H9 (cell line): ENCODE measurements at regions not wholly inside any gene's neighbourhood (a gene's known extent, or its start where the extent isn't known, plus 50 kb on each side); places are given as distances from the start of the nearest gene placed in this dataset.

ENCODE experiments used
- DNase-seq: peaks from one replicate; pipeline ENCODE4 v3.0.0-alpha.2; 2017
- H2AFZ ChIP-seq: one replicate; pipeline ENCODE4 v1.6.1; 2013; ENCODE audit warnings: mild to moderate bottlenecking, low read length, control low read depth, moderate library complexity
- H2AK5ac ChIP-seq: 2 replicates; pipeline ENCODE4 v1.6.1; 2013; ENCODE audit warnings: low read length, control low read depth, mixed read lengths; ENCODE audit not compliant: insufficient read length
- H2BK120ac ChIP-seq: one replicate; pipeline ENCODE4 v1.6.1; 2013; ENCODE audit warnings: low read depth, mild to moderate bottlenecking, low read length, control low read depth, inconsistent platforms; ENCODE audit not compliant: poor library complexity, severe bottlenecking
- H2BK12ac ChIP-seq: 2 replicates; pipeline ENCODE4 v1.6.1; 2013; ENCODE audit warnings: low read length, control low read depth, mixed read lengths, low read depth; ENCODE audit not compliant: insufficient read length
- H2BK15ac ChIP-seq: 2 replicates; pipeline ENCODE4 v1.6.1; 2013; ENCODE audit warnings: low read depth, low read length, control low read depth
- H2BK20ac ChIP-seq: one replicate; pipeline ENCODE4 v1.6.1; 2013; ENCODE audit warnings: low read depth, mild to moderate bottlenecking, low read length, control low read depth, inconsistent platforms; ENCODE audit not compliant: poor library complexity, severe bottlenecking
- H2BK5ac ChIP-seq: 2 replicates; pipeline ENCODE4 v1.6.1; 2013; ENCODE audit warnings: low read length, control low read depth, mixed read lengths; ENCODE audit not compliant: insufficient read length
- H3K14ac ChIP-seq: 2 replicates; pipeline ENCODE4 v1.6.1; 2013; ENCODE audit warnings: low read length, control low read depth; ENCODE audit not compliant: insufficient read depth
- H3K18ac ChIP-seq: 2 replicates; pipeline ENCODE4 v1.6.1; 2013; ENCODE audit warnings: low read depth, mild to moderate bottlenecking, mixed read lengths, low read length, control low read depth; ENCODE audit not compliant: insufficient read length
- H3K23ac ChIP-seq: 2 replicates; pipeline ENCODE4 v1.6.1; 2013; ENCODE audit warnings: low read length, control low read depth, mixed read lengths, low read depth; ENCODE audit not compliant: insufficient read length
- H3K23me2 ChIP-seq: 2 replicates; pipeline ENCODE4 v1.6.1; 2013; ENCODE audit warnings: low read depth, mild to moderate bottlenecking, mixed read lengths, low read length, control low read depth; ENCODE audit not compliant: insufficient read length, poor library complexity, severe bottlenecking
- H3K27ac ChIP-seq: 2 replicates; pipeline ENCODE4 v1.5.1; 2013; ENCODE audit warnings: low read length, control low read depth, mixed read lengths, low read depth; ENCODE audit not compliant: insufficient read length
- H3K27me3 ChIP-seq: 2 replicates; pipeline ENCODE4 v1.6.1; 2013; ENCODE audit warnings: low read length, control low read depth, inconsistent platforms; ENCODE audit not compliant: insufficient read depth
- H3K4ac ChIP-seq: 2 replicates; pipeline ENCODE4 v1.6.1; 2013; ENCODE audit warnings: low read depth, mild to moderate bottlenecking, control low read depth, inconsistent platforms, low read length, moderate library complexity
- H3K4me1 ChIP-seq: 2 replicates; pipeline ENCODE4 v1.6.1; 2013; ENCODE audit warnings: low read length, control low read depth, inconsistent platforms; ENCODE audit not compliant: insufficient read depth
- H3K4me2 ChIP-seq: 2 replicates; pipeline ENCODE4 v1.6.1; 2013; ENCODE audit warnings: low read length, control low read depth, mixed read lengths; ENCODE audit not compliant: insufficient read length, insufficient read depth
- H3K56ac ChIP-seq: 2 replicates; pipeline ENCODE4 v1.6.1; 2013; ENCODE audit warnings: low read depth, mild to moderate bottlenecking, mixed read lengths, low read length, control low read depth; ENCODE audit not compliant: insufficient read length
- H3K79me1 ChIP-seq: 2 replicates; pipeline ENCODE4 v1.6.1; 2013; ENCODE audit warnings: low read depth, mild to moderate bottlenecking, moderate library complexity, low read length, control low read depth, inconsistent platforms; ENCODE audit not compliant: insufficient read depth, poor library complexity, severe bottlenecking
- H3K79me2 ChIP-seq: 2 replicates; pipeline ENCODE4 v1.6.1; 2013; ENCODE audit warnings: low read length, control low read depth, inconsistent platforms; ENCODE audit not compliant: insufficient read depth
- H3K9ac ChIP-seq: 2 replicates; pipeline ENCODE4 v1.6.1; 2013; ENCODE audit warnings: low read length, control low read depth, mixed read lengths; ENCODE audit not compliant: insufficient read length; ENCODE audit errors: extremely low read depth
- H3K9me3 ChIP-seq: one replicate; pipeline ENCODE4 v1.6.1; 2013; ENCODE audit warnings: low read depth, low read length, inconsistent platforms; ENCODE audit not compliant: control insufficient read depth
- H3T11ph ChIP-seq: one replicate; pipeline ENCODE4 v1.6.1; 2013; ENCODE audit warnings: mild to moderate bottlenecking, low read length, control low read depth, inconsistent platforms
- H4K20me1 ChIP-seq: one replicate; pipeline ENCODE4 v1.6.1; 2013; ENCODE audit not compliant: control insufficient read depth, insufficient read length, insufficient read depth
- H4K5ac ChIP-seq: 2 replicates; pipeline ENCODE4 v1.6.1; 2013; ENCODE audit warnings: low read depth, mild to moderate bottlenecking, mixed read lengths, low read length, control low read depth; ENCODE audit not compliant: insufficient read length
- H4K8ac ChIP-seq: replicated peaks from 2 replicates; pipeline ENCODE4 v1.6.1; 2013; ENCODE audit warnings: low read length, control low read depth, mixed read lengths, low read depth; ENCODE audit not compliant: insufficient read length
- H4K91ac ChIP-seq: 2 replicates; pipeline ENCODE4 v1.6.1; 2013; ENCODE audit warnings: low read depth, mild to moderate bottlenecking, moderate library complexity, mixed read lengths, low read length, control low read depth; ENCODE audit not compliant: insufficient read length
- H3K27ac Mint-ChIP-seq, 3 experiments: 2 replicates in 2 of 3; 3 replicates in 1 of 3; pipeline ENCODE4 v1.8.0; 2020 to 2021; ENCODE audit warnings: mixed read lengths in 3 of 3, mild to moderate bottlenecking in 1 of 3, moderate library complexity in 1 of 3
- H3K27me3 Mint-ChIP-seq: 2 replicates; pipeline ENCODE4 v1.8.0; 2021; ENCODE audit warnings: low read depth, mild to moderate bottlenecking, moderate library complexity, mixed read lengths
- H3K36me3 Mint-ChIP-seq, 3 experiments: 2 replicates in 2 of 3; 3 replicates in 1 of 3; pipeline ENCODE4 v1.8.0; 2020 to 2021; ENCODE audit warnings: low read depth in 3 of 3, mixed read lengths in 3 of 3; ENCODE audit not compliant: insufficient read depth in 1 of 3
- H3K4me1 Mint-ChIP-seq, 2 experiments: 2 replicates each; pipeline ENCODE4 v1.8.0; 2020; ENCODE audit warnings: mixed read lengths in 2 of 2
- H3K4me3 Mint-ChIP-seq, 2 experiments: 2 replicates in 1 of 2; 3 replicates in 1 of 2; pipeline ENCODE4 v1.8.0; 2020 to 2021; ENCODE audit warnings: mild to moderate bottlenecking in 2 of 2, mixed read lengths in 2 of 2, moderate library complexity in 1 of 2
- H3K9me3 Mint-ChIP-seq, 2 experiments: 2 replicates in 1 of 2; 3 replicates in 1 of 2; pipeline ENCODE4 v1.8.0; 2020; ENCODE audit warnings: mild to moderate bottlenecking in 2 of 2, mixed read lengths in 2 of 2, moderate library complexity in 1 of 2
- WGBS: extraction: QIAGEN DNeasy Blood & Tissue Kit; methylation state at CpG from one replicate; pipeline ENCODE4 v1.1.7; 2013; ENCODE audit warnings: missing lambda C conversion rate, low lambda C conversion rate, mixed read lengths; ENCODE audit not compliant: insufficient read length; ENCODE audit errors: extremely low coverage; 5-methylcytosine and 5-hydroxymethylcytosine counted together
- TF ChIP-seq, protein P1 (sequence below): fragments of 200-600 bp; sonication (generic); conservative IDR thresholded peaks from 3 replicates; pipeline ENCODE4 v1.8.0; 2021; ENCODE audit warnings: antibody characterized with exemption, mild to moderate bottlenecking

DNA sequence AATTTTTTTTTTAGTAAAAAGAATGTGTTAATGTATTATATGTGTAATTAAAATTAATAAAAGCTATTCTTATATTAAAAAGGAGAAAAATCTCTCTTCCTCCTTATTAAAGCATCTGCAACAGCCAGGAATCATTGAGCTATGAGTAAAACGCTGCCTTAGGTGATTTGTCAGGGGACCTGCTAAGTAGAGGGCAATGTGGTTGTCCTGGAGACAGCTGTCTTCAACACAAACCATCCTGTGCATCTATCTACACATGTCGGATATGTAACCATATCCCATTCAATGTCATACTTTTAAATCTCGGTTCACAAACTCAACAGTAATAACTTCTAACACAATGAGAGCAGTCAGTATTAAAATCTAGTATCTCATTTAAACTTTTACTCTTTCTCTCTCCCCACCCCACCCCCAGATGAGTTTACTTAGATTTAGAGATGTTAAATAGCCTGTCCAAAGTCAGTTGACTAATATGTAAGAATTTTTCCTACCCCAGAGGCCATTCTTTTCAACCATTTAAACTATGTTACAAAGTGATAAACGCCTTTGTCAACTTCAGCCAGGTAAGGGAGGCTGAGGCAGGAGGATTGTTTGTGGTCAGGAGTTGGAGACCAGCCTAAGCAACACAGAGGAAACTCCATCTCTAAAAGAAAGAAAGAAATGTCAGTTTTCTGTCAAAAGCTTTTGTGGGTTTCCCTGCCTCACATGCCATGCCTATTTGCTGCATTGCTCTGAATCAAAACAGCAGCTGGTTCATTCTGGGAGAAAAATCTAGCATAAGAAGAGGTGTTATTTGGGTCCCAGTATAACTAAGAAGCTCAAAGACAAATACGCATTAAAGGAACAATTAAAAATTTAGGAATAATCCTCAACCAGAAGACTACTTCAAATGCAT, 413.7 kb upstream of the CCDC196 start:
- Histone ChIP-seq H2BK5ac (no peak overlapping the region), H4K91ac (no peak overlapping the region), H3K27ac (no peak overlapping the region), H3K9me3 (no peaks in the 10 kb centered on the region), H3K79me2 (no peaks in the 10 kb centered on the region), H3K4me2 (no peak overlapping the region), H3K4me1 (no peaks in the 10 kb centered on the region), H2BK20ac (no peak overlapping the region), H3K79me1 (no peaks in the 10 kb centered on the region), H3K18ac (no peak overlapping the region), H4K20me1 (no peaks in the 10 kb centered on the region), H2BK15ac (no peak overlapping the region), H3K23ac (no peak overlapping the region), H3K9ac (no peak overlapping the region), H3T11ph (no peak overlapping the region), H3K56ac (no peak overlapping the region), H3K27me3 (no peaks in the 10 kb centered on the region), H2BK120ac (no peak overlapping the region), H4K8ac (no peak overlapping the region), H2AFZ (no peak overlapping the region), H2AK5ac (no peak overlapping the region), H2BK12ac (no peak overlapping the region), H3K4ac (no peak overlapping the region), H3K14ac (no peak overlapping the region), H4K5ac (no peak overlapping the region), H3K23me2 (no peaks in the 10 kb centered on the region)
- TF ChIP-seq, protein P1, sequence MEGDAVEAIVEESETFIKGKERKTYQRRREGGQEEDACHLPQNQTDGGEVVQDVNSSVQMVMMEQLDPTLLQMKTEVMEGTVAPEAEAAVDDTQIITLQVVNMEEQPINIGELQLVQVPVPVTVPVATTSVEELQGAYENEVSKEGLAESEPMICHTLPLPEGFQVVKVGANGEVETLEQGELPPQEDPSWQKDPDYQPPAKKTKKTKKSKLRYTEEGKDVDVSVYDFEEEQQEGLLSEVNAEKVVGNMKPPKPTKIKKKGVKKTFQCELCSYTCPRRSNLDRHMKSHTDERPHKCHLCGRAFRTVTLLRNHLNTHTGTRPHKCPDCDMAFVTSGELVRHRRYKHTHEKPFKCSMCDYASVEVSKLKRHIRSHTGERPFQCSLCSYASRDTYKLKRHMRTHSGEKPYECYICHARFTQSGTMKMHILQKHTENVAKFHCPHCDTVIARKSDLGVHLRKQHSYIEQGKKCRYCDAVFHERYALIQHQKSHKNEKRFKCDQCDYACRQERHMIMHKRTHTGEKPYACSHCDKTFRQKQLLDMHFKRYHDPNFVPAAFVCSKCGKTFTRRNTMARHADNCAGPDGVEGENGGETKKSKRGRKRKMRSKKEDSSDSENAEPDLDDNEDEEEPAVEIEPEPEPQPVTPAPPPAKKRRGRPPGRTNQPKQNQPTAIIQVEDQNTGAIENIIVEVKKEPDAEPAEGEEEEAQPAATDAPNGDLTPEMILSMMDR = no peak
- no peak for DNase-seq
- H3K27ac Mint-ChIP-seq = no peak overlapping the region
- WGBS = no CpG with 5 or more reads among the region's 5 CpGs
- no peak overlapping the region for H3K4me3 Mint-ChIP-seq
- peaks cover 6% of the 10 kb centered on the region; the same call in 1 of the 2 replicates for H3K27me3 Mint-ChIP-seq
- no peaks in the 10 kb centered on the region for H3K9me3 Mint-ChIP-seq
- H3K36me3 Mint-ChIP-seq = no peaks in the 10 kb centered on the region
- H3K4me1 Mint-ChIP-seq = peaks cover 10 to 20% of the 10 kb centered on the region in 2 experiments
